Endodermal cell (in vitro differentiated cells): ENCODE measurements at regions not wholly inside any gene's neighbourhood (a gene's known extent, or its start where the extent isn't known, plus 50 kb on each side); places are given as distances from the start of the nearest gene placed in this dataset.

Source experiments
- DNase-seq: peaks from one replicate; pipeline ENCODE4 v3.0.0-alpha.2; 2017
- H3K27ac ChIP-seq: 2 replicates; pipeline ENCODE4 v1.5.1; 2013; ENCODE audit warnings: mild to moderate bottlenecking, low read depth, low read length, moderate library complexity
- H3K27me3 ChIP-seq: 2 replicates; pipeline ENCODE4 v1.6.1; 2013; ENCODE audit warnings: mild to moderate bottlenecking, low read length, moderate library complexity; ENCODE audit not compliant: insufficient read depth, control insufficient read depth, poor library complexity, severe bottlenecking
- H3K36me3 ChIP-seq: 2 replicates; pipeline ENCODE4 v1.7.0; 2013; ENCODE audit warnings: mild to moderate bottlenecking, low read length, moderate library complexity; ENCODE audit not compliant: control insufficient read depth, insufficient read depth
- H3K4me1 ChIP-seq: one replicate; pipeline ENCODE4 v1.7.0; 2013; ENCODE audit warnings: low read length; ENCODE audit not compliant: control insufficient read depth, insufficient read depth
- H3K4me3 ChIP-seq: 2 replicates; pipeline ENCODE4 v1.5.1; 2013; ENCODE audit warnings: mild to moderate bottlenecking, low read length, moderate library complexity
- H3K9ac ChIP-seq: 2 replicates; pipeline ENCODE4 v1.6.1; 2013; ENCODE audit warnings: mild to moderate bottlenecking, low read length, moderate library complexity; ENCODE audit not compliant: poor library complexity, severe bottlenecking; ENCODE audit errors: extremely low read depth
- H3K9me3 ChIP-seq: 2 replicates; pipeline ENCODE4 v1.6.1; 2013; ENCODE audit warnings: mild to moderate bottlenecking, low read length, moderate library complexity; ENCODE audit not compliant: control insufficient read depth
- H3K27ac Mint-ChIP-seq: 2 replicates; pipeline ENCODE4 v1.8.0; 2020; ENCODE audit warnings: mixed read lengths
- H3K27me3 Mint-ChIP-seq: 2 replicates; pipeline ENCODE4 v1.8.0; 2021; ENCODE audit warnings: mild to moderate bottlenecking, mixed read lengths; ENCODE audit not compliant: insufficient read depth
- H3K36me3 Mint-ChIP-seq: 2 replicates; pipeline ENCODE4 v1.8.0; 2020; ENCODE audit warnings: low read depth, mixed read lengths
- H3K4me1 Mint-ChIP-seq: 2 replicates; pipeline ENCODE4 v1.8.0; 2020; ENCODE audit warnings: mixed read lengths
- H3K4me3 Mint-ChIP-seq: 2 replicates; pipeline ENCODE4 v1.8.0; 2020; ENCODE audit warnings: mild to moderate bottlenecking, moderate library complexity, mixed read lengths
- H3K9me3 Mint-ChIP-seq: 2 replicates; pipeline ENCODE4 v1.8.0; 2020; ENCODE audit warnings: mild to moderate bottlenecking, mixed read lengths
- WGBS, 2 experiments: methylation state at CpG; one replicate each; pipeline versions ENCODE4 v1.1.5 to v1.1.7; 2013; ENCODE audit warnings: missing lambda C conversion rate in 2 of 2, mixed read lengths in 1 of 2; ENCODE audit not compliant: insufficient coverage in 1 of 2, insufficient read length in 1 of 2; 5-methylcytosine and 5-hydroxymethylcytosine counted together
- TF ChIP-seq, protein P1 (sequence below): fragments of 200-600 bp; sonication (generic); conservative IDR thresholded peaks from 2 replicates; pipeline ENCODE4 v1.5.0; 2021; ENCODE audit warnings: antibody characterized with exemption, mild to moderate bottlenecking

GRCh38 chr10:105675333-105675732, 1034.2 kb downstream of the SORCS3 start:
- WGBS, 2 experiments: 86% methylated on average over 1 of the region's 1 CpG; no CpG with 5 or more reads in 1 of the 2 experiments
- Mint-ChIP-seq H3K4me1 (peaks cover 5% of the 10 kb centered on the region), H3K9me3 (peaks cover 51% of the 10 kb centered on the region), H3K36me3 (peaks cover 23% of the 10 kb centered on the region), H3K4me3 (no peak overlapping the region), H3K27me3 (no peaks in the 10 kb centered on the region), H3K27ac (no peak overlapping the region)
- H3K36me3 ChIP-seq: no peaks in the 10 kb centered on the region
- H3K4me1 ChIP-seq: no peaks in the 10 kb centered on the region
- H3K27me3 ChIP-seq: no peaks in the 10 kb centered on the region
- H3K4me3 ChIP-seq: no peak overlapping the region
- H3K9ac ChIP-seq: no peak overlapping the region
- peaks cover 33% of the 10 kb centered on the region for H3K9me3 ChIP-seq
- TF ChIP-seq, protein P1, sequence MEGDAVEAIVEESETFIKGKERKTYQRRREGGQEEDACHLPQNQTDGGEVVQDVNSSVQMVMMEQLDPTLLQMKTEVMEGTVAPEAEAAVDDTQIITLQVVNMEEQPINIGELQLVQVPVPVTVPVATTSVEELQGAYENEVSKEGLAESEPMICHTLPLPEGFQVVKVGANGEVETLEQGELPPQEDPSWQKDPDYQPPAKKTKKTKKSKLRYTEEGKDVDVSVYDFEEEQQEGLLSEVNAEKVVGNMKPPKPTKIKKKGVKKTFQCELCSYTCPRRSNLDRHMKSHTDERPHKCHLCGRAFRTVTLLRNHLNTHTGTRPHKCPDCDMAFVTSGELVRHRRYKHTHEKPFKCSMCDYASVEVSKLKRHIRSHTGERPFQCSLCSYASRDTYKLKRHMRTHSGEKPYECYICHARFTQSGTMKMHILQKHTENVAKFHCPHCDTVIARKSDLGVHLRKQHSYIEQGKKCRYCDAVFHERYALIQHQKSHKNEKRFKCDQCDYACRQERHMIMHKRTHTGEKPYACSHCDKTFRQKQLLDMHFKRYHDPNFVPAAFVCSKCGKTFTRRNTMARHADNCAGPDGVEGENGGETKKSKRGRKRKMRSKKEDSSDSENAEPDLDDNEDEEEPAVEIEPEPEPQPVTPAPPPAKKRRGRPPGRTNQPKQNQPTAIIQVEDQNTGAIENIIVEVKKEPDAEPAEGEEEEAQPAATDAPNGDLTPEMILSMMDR: no peak
- no peak for DNase-seq
- no peak overlapping the region for H3K27ac ChIP-seq

- Histone ChIP-seq H3K27me3 (no peaks in the 10 kb centered on the region), H3K27ac (no peak overlapping the region), H3K36me3 (no peaks in the 10 kb centered on the region), H3K4me3 (no peak overlapping the region), H3K9ac (no peak overlapping the region), H3K4me1 (no peaks in the 10 kb centered on the region), H3K9me3 (peaks cover 33% of the 10 kb centered on the region)
- Mint-ChIP-seq H3K9me3 (peaks cover 51% of the 10 kb centered on the region), H3K4me3 (no peak overlapping the region), H3K27me3 (no peaks in the 10 kb centered on the region), H3K4me1 (peaks cover 3% of the 10 kb centered on the region), H3K36me3 (peaks cover 23% of the 10 kb centered on the region), H3K27ac (no peak overlapping the region)
- 95 to 100% methylated on average over 3 to 5 of the region's 5 CpGs for WGBS, 2 experiments
- DNase-seq: no peak
- TF ChIP-seq, protein P1: no peak
Measured at GRCh38 chr10:105674448-105674847, 1033.4 kb downstream of the SORCS3 start.

DNA sequence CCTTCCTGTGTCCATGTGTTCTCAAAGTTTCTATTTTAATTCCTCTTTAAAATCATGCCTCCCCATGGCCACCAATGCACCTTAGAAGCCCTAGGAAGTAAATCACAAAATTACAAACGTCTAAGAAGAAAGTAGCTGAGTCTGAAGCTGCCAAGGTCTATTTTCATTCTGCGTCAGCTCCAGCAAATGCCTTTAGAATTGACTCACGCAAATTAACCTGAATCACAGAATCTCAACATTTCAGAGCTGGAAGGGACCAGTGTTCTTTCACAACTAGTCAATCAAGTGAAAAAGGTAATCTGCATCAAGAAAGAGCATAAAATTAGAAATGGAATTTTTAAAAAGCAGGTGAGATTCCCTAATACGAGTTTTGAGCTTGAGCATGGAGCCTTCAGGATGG, 1017.6 kb downstream of the SORCS3 start:
- Mint-ChIP-seq H3K4me3 (no peak overlapping the region), H3K27ac (no peak overlapping the region), H3K27me3 (peaks cover 8% of the 10 kb centered on the region), H3K9me3 (no peaks in the 10 kb centered on the region), H3K4me1 (peaks cover 26% of the 10 kb centered on the region), H3K36me3 (no peaks in the 10 kb centered on the region)
- H3K4me1 ChIP-seq: peaks cover 5% of the 10 kb centered on the region
- no peak overlapping the region for H3K27ac ChIP-seq
- no peak overlapping the region for H3K4me3 ChIP-seq
- H3K9me3 ChIP-seq: no peaks in the 10 kb centered on the region
- DNase-seq: no peak
- 89 to 93% methylated on average over 3 to 4 of the region's 4 CpGs for WGBS, 2 experiments
- H3K27me3 ChIP-seq: no peaks in the 10 kb centered on the region
- no peak overlapping the region for H3K9ac ChIP-seq
- TF ChIP-seq, protein P1: no peak
- H3K36me3 ChIP-seq: no peaks in the 10 kb centered on the region
